HL-60 (cell line): ENCODE measurements at regions not wholly inside any gene's neighbourhood (a gene's known extent, or its start where the extent isn't known, plus 50 kb on each side); places are given as distances from the start of the nearest gene placed in this dataset.

Experiments used
- CTCF ChIP-seq: IDR thresholded peaks from one replicate; pipeline ENCODE4 v1.5.1; 2011; ENCODE audit warnings: low read length, control low read depth, inconsistent platforms; ENCODE audit not compliant: insufficient read depth
- POLR2AphosphoS5 ChIP-seq: IDR thresholded peaks from 2 replicates; pipeline ENCODE4 v1.6.1; 2012; ENCODE audit warnings: low read depth
- REST ChIP-seq: IDR thresholded peaks from 2 replicates; pipeline ENCODE4 v1.6.1; 2012; ENCODE audit warnings: low read depth; ENCODE audit not compliant: insufficient replicate concordance
- SPI1 ChIP-seq: IDR thresholded peaks from 2 replicates; pipeline ENCODE4 v1.6.1; 2012; ENCODE audit warnings: low read depth, mild to moderate bottlenecking, borderline replicate concordance

GRCh38 chr13:111572956-111573761 lies 252.7 kb downstream of the TEX29 start:
- TF ChIP-seq CTCF: no peak
- no peak for TF ChIP-seq POLR2AphosphoS5
- no peak for TF ChIP-seq SPI1
- no peak for TF ChIP-seq REST
